H1 (cell line): ENCODE measurements at regions not wholly inside any gene's neighbourhood (a gene's known extent, or its start where the extent isn't known, plus 50 kb on each side); places are given as distances from the start of the nearest gene placed in this dataset.

Source experiments
- EZH2 ChIP-seq: fragments of 200-600 bp; sonication (generic); IDR thresholded peaks from 2 replicates; pipeline ENCODE4 v1.7.1; 2012; ENCODE audit warnings: low read depth, mild to moderate bottlenecking, moderate library complexity, low read length, inconsistent platforms; ENCODE audit not compliant: severe bottlenecking
- POLR2A ChIP-seq, 2 experiments: IDR thresholded peaks; 1 replicate in 1 of 2; 2 replicates in 1 of 2; pipeline ENCODE4 v1.6.1; 2011; ENCODE audit warnings: low read depth in 2 of 2, low read length in 2 of 2, mild to moderate bottlenecking in 2 of 2; ENCODE audit errors: control extremely low read depth in 1 of 2

- TF ChIP-seq EZH2 = no peak
- TF ChIP-seq POLR2A (IDR thresholded peaks at IDR 0.05; ENCODE audit: control extremely low read depth in 1 of 2, low read depth in 2 of 2, low read length in 2 of 2) = no peak
- TF ChIP-seq, all 59 proteins: peak for 0
These were observed 107.8 kb downstream of the CYB561 start (continued) for GRCh38 chr17:63338272-63338671.
